GM19463 (cell line): ENCODE measurements at regions not wholly inside any gene's neighbourhood (a gene's known extent, or its start where the extent isn't known, plus 50 kb on each side); places are given as distances from the start of the nearest gene placed in this dataset.
"Not testable (repeated sequence)": the region's sequence is repeated elsewhere in the genome, so short reads cannot be mapped to it uniquely, and the experiment has no call there.

Experiments
- ATAC-seq: cut with Tn5 transposase; IDR thresholded peaks from one replicate; pipeline ENCODE4 v1.9.1; 2021; ENCODE audit warnings: mild to moderate bottlenecking, moderate library complexity; ENCODE audit not compliant: unreplicated experiment

- no peak for ATAC-seq
Observed at GRCh38 chr6:10138917-10139316, 276.0 kb downstream of the TFAP2A start.

- ATAC-seq, result no peak
Observed at GRCh38 chr6:10136636-10137035, 278.2 kb downstream of the TFAP2A start.

DNA sequence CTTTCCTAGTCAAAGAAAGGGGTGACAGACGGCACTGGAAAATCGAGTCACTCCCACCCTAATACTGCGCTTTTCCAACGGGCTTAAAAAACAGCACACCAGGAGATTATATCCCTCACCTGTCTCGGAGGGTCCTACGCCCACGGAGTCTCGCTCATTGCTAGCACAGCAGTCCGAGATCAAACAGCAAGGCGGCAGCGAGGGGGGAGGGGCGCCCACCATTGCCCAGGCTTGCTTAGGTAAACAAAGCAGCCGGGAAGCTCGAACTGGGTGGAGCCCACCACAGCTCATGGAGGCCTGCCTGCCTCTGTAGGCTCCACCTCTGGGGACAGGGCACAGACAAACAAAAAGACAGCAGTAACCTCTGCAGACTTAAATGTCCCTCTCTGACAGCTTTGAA is 280.7 kb downstream of the TFAP2A start:
- ATAC-seq, result not testable (repeated sequence)

DNA sequence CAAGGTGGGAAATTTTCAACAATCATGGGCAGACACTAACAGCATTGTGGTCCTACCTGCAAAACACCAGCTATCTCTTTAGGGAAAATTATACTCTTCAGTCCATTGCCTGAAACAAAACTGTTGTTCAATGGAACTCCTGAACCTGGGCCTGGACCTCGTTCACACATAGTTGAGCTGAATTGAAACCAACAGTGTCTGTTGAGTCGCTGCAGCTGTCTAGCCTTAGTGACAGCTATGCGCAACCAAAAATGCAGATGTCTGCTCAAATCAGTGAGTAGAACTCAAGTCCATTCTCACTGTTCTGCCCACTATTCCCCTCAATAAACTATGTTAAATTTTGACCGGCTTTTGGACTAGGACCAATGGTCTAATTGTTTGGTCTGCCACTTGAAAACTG is 286.2 kb downstream of the TFAP2A start:
- ATAC-seq, result no peak

DNA sequence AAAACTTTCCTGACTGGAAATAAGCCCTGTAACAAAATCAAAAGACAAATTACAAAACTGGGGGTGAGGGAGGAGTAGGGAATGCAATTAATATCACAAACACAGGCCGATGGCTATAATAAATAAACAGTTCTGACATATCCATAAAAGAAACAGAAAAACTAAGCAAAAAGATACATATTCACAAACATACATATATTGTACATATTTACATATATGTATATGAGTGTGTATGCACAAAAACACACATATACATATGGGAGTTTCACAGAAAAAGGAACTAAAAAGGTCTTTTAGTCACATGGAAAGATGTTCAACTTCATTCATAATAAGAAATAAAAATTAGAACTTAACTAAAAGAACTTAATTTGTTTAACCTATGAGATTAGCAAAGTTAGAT is 292.7 kb downstream of the TFAP2A start:
- ATAC-seq, result no peak

DNA sequence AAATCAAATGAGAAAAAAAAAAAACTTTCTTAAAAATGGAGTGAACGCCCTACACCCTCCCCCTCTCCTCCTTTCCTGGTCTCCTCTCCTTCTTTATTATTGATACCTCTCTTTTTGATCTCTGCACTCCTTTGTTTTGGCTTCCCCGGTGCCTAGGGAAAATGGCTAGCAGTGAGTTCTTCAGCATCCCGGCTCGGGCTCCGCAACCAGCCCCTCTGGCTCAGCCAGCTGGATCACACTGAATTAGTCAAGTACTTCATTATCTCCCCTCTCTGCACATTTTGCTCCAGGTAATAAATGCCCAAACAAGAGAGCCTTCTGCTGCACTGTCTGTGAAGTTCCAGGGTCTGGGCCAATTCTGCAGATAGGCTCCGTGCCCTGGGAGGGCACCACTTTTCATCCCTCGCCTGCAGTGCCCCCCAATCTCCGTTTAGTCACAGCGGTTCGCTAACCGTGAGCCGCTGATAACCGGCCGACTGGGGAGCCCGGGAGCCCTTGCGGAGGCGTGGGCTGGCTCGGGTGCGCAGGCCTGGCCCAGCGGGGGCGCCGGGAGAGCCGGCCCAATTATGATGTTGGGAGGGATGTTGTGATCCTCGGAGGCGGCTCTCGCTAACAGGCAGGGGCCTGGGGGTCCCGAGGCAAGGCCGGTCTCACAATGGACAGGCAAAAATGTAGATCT is 301.9 kb downstream of the TFAP2A start:
- ATAC-seq, result no peak

DNA sequence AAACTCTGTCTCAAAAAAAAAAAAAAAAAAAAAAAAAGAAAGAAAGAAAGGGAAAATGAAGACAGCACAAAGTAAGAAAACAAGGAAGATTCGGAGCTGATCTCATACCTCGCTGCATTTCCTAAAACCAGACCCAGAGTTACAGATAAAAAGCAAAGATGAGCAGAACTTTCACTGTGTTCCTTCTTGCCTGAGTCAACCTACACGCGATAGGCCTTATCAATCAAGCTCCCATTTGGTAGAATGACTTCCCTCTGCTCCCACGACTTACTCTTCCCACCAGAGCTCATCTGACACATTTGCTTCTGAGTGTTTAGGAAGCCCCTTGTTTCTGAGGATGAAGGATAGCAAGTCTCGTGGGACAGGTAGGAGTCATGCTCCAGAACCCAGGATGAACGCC is 302.9 kb downstream of the TFAP2A start:
- ATAC-seq, result no peak

DNA sequence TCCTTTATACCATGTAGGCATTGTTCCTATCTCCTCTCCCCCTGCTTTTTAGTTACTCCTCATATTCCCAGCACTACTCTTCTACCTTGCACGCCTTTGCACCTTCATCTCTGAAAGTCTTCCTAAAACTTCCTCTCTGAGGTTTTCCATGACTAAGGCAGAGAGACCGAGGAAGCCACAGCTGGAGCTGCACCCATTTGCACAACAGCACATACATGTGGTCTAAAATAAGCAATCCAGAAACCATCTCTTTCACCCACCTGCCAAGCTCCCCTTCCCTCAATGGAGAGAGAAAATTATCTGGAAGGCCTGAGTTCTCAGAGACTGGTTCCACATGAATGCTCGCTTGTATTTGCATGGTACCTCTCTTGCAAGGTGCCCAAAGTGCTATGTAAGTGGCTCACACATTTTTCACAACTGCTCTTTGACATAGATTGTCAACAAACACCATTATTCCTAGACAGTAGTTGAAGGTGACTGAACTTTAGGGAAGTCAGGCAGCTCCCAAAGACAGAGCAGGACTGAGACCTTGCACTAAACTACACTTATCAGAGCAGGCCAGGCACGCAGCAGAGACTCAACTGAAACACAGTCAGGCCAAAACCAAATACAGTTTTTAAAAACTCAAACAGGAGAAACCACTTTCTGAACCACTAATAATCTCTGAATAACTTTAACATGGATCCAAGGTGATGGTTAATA is 313.2 kb downstream of the TFAP2A start:
- no peak for ATAC-seq

DNA sequence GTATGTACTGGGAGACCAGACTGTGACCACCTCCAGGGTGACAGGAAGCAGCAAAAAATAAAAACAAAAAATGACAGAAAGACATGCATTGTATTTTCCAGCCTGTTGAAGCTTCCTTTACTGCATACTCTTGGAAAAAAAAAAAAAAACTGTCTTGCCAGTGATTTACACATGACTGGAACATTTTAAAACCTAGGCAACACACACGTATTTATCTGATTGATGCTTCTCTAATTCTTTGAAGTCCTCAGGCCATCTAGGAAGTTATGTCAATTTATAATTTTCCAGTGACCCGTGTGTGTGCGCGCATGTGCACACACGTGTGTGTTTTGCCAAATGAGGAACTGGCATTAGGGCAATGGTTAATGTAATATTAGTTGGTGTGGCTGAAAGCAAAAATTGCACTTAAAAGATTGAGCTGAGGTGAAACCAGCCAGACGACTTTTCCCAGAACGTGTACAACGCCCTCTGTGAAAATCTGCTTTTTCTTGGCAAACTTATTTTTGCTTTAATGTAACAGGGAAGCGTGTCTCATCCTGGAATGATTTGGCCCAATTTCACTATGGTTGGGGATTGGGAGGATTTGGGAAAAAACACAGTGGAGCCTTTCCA is 315.2 kb downstream of the TFAP2A start:
- ATAC-seq, result no peak

DNA sequence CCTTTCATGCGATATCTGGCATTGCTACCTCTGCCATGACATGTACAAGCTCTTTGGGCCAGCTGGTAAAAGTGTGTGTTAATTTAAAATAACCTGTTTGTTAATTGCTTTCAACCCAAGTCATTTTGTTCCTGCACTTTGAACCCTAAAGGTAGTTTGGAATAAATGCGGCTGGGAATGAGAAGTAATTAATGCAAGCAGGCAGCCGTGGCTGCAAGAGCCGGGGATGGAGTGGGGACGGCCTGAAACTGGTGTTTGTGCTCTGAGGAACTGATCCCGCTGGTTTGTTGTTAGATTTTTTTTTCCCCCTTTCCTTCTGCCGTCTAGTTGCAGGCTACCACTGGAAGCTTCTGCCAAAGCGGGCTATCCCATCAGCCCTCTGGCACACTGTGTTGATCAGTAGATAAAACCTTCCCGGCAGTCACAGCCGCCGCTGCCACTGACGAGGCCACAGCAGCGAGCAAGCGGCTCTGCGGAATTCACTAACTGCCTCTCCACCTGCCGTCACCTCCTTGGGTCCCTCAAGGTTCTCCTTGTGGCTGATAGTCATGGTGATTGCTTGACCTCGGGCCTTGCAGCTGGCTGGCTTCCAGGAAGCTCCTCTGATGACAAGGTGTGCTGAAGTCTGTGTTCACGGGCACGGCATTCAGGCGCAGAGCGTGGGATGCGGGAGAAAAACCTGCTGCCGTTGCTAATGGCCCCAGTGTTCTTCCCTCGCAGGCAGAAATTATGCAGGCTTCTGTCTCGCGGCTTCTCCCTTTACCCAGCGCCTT is 315.9 kb downstream of the TFAP2A start:
- no peak for ATAC-seq

GRCh38 chr6:10093282-10093681 is 321.6 kb downstream of the TFAP2A start:
- ATAC-seq, result no peak

DNA sequence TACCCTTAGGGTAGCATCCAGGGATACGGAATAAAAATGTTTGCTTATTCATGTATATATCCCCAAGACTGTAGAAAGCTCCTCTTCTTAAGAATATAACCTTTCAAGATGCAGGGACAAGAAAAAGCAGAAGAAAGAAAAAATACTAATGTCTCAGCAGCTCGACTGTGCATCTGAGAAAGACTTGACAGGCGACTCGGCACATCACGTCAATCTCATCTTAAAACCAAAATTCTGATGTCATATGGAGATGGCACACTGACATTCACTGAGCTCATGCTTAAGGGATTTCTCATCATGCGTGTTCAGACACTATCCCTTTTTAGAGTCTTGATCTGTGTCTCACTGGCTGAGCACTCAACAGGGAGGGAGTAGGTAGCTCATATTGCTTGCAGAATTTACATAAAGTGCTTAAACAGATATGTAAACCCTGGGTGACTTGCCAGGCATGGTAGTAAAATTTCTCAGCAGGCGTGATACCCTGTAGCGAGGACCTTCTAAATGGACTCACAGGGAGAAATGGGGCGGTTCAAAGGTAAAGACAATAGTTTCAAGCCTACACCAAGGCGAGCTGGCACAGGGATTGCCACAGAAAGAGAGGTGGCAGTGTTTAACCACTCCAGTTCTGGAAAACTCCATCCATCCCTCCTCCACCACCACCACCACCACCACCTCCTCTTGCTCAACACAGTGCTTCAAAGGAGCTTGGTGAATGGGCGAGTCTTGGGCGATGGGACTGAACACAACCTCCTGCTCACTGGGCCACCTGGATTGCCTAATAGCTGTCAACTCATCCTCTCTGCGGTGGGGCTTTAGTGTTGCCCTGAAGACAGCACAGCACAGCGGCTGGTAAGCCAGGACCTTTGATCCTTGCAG is 330.5 kb downstream of the TFAP2A start:
- no peak for ATAC-seq

DNA sequence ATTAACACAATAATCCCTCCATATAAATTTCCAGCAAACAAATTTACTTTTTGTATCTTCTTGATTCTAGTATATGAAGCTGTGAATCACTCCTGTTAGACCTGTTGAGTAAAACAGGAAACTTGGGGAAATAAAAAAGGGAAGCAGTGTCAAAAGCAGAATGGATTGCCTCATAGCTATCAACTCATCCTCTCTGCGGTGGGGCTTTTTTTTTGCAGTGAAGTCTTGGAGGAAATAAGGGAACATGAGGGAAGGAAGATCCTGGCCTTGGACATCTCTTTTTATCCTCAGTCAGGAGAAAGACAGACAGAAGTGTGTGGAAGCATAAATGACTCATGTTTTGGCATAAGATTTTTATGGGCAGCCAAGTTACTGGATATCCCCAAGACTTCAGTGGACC is 332.5 kb downstream of the TFAP2A start:
- no peak for ATAC-seq

GRCh38 chr6:10081957-10082356 is 332.9 kb downstream of the TFAP2A start:
- no peak for ATAC-seq

DNA sequence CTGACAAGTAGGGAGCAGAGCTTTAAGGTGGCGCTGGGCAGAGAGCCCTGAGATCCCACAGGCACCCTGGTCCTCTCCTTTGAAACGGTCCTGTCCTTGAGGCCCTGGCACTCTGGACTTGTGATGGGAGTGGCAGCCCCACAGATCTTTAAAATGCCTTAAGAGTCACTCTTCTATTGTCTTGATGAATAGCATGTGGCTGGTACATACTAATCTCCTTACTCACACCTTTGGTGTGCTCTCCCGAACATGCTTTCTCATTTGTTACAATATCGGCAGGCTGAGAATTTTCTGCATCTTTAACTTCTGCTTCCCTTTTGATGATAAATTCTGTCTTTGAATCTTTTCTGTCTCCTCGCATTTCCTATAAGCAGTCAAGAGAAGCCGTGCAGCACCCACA is 333.8 kb downstream of the TFAP2A start:
- ATAC-seq, result no peak

DNA sequence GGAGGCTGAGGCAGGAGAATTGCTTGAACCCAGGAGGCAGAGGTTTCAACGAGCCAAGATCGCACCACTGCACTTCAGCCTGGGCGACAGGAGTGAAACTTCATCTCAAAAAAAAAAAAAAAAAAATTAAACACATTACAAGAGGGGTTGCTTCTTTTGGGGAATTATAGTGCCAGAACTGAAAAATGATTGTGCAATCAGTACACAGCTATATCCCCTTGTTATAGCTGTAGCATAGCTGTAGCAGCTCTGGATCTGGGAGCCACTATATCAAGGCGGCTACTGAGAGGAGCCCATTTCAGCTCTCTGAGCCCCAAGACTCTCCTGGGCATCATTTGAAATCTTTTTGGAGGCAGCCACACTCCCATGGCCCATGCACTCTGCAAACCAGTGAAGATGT is 334.3 kb downstream of the TFAP2A start:
- ATAC-seq, result no peak

DNA sequence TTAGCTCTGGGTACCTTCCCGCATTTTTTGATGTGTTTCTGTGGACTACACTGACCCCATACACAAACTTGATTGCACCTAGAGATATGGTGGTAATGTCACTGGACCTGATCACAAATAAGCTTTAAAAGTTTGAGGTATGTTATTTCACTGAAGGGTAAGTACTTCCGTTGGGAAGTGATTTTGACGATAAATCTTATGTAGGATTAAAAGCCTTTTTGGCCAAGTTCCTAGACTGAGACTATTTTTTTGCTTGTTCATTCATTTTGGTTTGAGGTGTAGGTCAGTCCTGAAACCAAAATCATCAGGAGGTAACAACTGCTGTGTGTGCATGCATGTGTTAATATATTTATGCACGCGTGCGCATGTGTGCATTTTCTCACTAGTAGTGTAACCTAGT is 336.3 kb downstream of the TFAP2A start:
- no peak for ATAC-seq

GRCh38 chr6:10074726-10075125 is 340.1 kb downstream of the TFAP2A start:
- not testable (repeated sequence) for ATAC-seq

DNA sequence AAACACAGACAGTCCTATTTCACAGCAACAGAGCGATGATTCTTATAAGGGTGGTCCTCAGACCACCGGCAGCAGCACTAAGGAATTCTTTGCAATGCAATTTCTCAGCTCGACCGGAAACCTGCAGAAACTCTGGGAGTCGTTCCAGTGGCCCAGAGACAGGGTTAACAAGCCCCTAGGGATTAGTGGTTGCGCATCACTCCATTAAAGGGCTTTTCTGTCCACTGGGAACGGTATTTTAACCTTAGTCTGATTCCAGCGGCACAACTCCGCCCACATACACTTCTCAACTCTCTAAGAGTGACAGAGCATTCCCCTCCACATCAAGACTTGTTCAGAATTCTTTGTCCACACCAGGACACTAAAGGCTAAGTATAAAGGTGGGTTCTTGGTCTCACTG is 341.5 kb downstream of the TFAP2A start:
- no peak for ATAC-seq

DNA sequence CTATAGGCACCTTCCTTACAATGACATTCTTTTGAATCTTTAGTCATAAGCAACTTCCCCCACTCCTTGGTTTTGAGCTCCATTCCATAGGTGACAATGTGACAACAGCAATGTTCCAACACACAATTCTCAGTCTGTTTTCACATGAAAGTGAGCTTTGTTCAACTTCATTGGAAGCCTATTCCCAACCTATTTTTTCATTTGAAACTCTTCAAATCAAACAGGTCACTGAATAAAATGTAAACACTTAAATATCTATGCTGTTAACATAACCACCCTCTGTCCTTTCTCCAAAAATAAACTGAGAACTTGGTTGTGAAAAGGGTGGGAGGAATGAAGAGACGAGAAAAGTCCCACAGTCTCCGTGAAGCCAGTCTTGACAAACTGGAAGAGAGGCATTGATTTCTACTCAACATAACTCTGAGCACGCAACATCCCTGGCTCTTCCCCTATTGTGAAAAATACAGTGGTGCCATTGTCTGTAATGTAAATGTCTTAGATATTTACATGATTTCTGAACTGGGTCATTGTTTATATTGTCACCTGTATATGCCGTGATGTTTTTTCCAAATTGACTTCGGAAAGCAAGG is 343.1 kb downstream of the TFAP2A start:
- no peak for ATAC-seq
